GM23248 (cell line): ENCODE measurements at regions not wholly inside any gene's neighbourhood (a gene's known extent, or its start where the extent isn't known, plus 50 kb on each side); places are given as distances from the start of the nearest gene placed in this dataset.

Experiments used
- DNase-seq: peaks from one replicate; pipeline ENCODE4 v3.0.0-alpha.2; 2015
- H2AFZ ChIP-seq: fragments of 200-600 bp; sonication (generic); 2 replicates; pipeline ENCODE4 v1.6.1; 2016; ENCODE audit warnings: antibody characterized with exemption
- H3F3A ChIP-seq: fragments of 200-600 bp; sonication (generic); 2 replicates; pipeline ENCODE4 v1.6.1; 2016; ENCODE audit warnings: mild to moderate bottlenecking, antibody characterized with exemption, mixed run types; ENCODE audit not compliant: insufficient read depth
- H3K27ac ChIP-seq: fragments of 200-600 bp; sonication (generic); 2 replicates; pipeline ENCODE4 v1.5.1; 2016; ENCODE audit warnings: mild to moderate bottlenecking
- H3K27me3 ChIP-seq: fragments of 200-600 bp; sonication (generic); replicated peaks from 2 replicates; pipeline ENCODE4 v1.6.1; 2016; ENCODE audit warnings: mild to moderate bottlenecking; ENCODE audit not compliant: insufficient read depth
- H3K36me3 ChIP-seq: fragments of 200-600 bp; sonication (generic); 2 replicates; pipeline ENCODE4 v1.6.1; 2016; ENCODE audit warnings: low read depth, mild to moderate bottlenecking
- H3K4me1 ChIP-seq: fragments of 200-600 bp; sonication (generic); 2 replicates; pipeline ENCODE4 v1.6.1; 2016; ENCODE audit warnings: mild to moderate bottlenecking; ENCODE audit not compliant: insufficient read depth
- H3K4me2 ChIP-seq: fragments of 200-600 bp; sonication (generic); one replicate; pipeline ENCODE4 v1.6.1; 2016; ENCODE audit warnings: mild to moderate bottlenecking; ENCODE audit not compliant: unreplicated experiment
- H3K4me3 ChIP-seq: fragments of 200-600 bp; sonication (generic); 2 replicates; pipeline ENCODE4 v1.5.1; 2016; ENCODE audit warnings: mild to moderate bottlenecking
- H3K79me2 ChIP-seq: fragments of 200-600 bp; sonication (generic); 2 replicates; pipeline ENCODE4 v1.6.1; 2016; ENCODE audit warnings: mild to moderate bottlenecking; ENCODE audit not compliant: insufficient read depth
- H3K9ac ChIP-seq: fragments of 200-600 bp; sonication (generic); 2 replicates; pipeline ENCODE4 v1.6.1; 2016; ENCODE audit warnings: mild to moderate bottlenecking
- H3K9me2 ChIP-seq: fragments of 200-600 bp; sonication (generic); 2 replicates; pipeline ENCODE4 v1.6.1; 2016; ENCODE audit warnings: mixed run types, mild to moderate bottlenecking, moderate library complexity; ENCODE audit not compliant: insufficient read depth
- H3K9me3 ChIP-seq: fragments of 200-600 bp; sonication (generic); one replicate; pipeline ENCODE4 v1.6.1; 2017; ENCODE audit warnings: low read depth
- H4K20me1 ChIP-seq: fragments of 200-600 bp; sonication (generic); 2 replicates; pipeline ENCODE4 v1.6.0; 2016; ENCODE audit not compliant: insufficient read depth
- EZH2 ChIP-seq: fragments of 200-600 bp; sonication (generic); IDR thresholded peaks from 2 replicates; pipeline ENCODE4 v1.6.1; 2018; ENCODE audit warnings: antibody characterized with exemption, mild to moderate bottlenecking; ENCODE audit not compliant: insufficient read depth, poor library complexity, severe bottlenecking
- EZH2phosphoT487 ChIP-seq: fragments of 200-600 bp; sonication (generic); IDR thresholded peaks from 2 replicates; pipeline ENCODE4 v1.6.1; 2018; ENCODE audit warnings: antibody characterized with exemption, moderate library complexity, mild to moderate bottlenecking, low read depth; ENCODE audit not compliant: insufficient read depth
- WGBS, 2 experiments: methylation state at CpG; one replicate each; pipeline ENCODE4 v1.1.6; 2015 to 2017; ENCODE audit warnings: low lambda C conversion rate in 2 of 2, low coverage in 1 of 2; ENCODE audit errors: missing lambda C conversion rate in 2 of 2; 5-methylcytosine and 5-hydroxymethylcytosine counted together
- in situ Hi-C: fragments of 300-500 bp; cut with MboI; formaldehyde crosslinking; loops from 2 replicates; pipeline ENCODE4 v1.15.0; 2020

GRCh38 chr10:128661404-128662197 is 535.4 kb upstream of the MKI67 start:
- H3K9me3 ChIP-seq = peaks cover 3% of the 10 kb centered on the region
- H3K27ac ChIP-seq = no peak overlapping the region
- 53 to 67% methylated on average over 7 of the region's 7 CpGs for WGBS, 2 experiments
- in situ Hi-C loops = no loop called here
- H3K36me3 ChIP-seq = no peaks in the 10 kb centered on the region
- no peak overlapping the region for H3K4me2 ChIP-seq
- H3K79me2 ChIP-seq = no peaks in the 10 kb centered on the region
- H3K4me3 ChIP-seq = no peak overlapping the region
- no peak overlapping the region for H2AFZ ChIP-seq
- no peaks in the 10 kb centered on the region for H3K4me1 ChIP-seq
- H3K9ac ChIP-seq = no peak overlapping the region
- TF ChIP-seq EZH2phosphoT487 = no peak
- TF ChIP-seq EZH2 = no peak
- H3K9me2 ChIP-seq = no peaks in the 10 kb centered on the region
- no peak for DNase-seq
- H3F3A ChIP-seq = no peaks in the 10 kb centered on the region
- no peaks in the 10 kb centered on the region for H4K20me1 ChIP-seq
- no peaks in the 10 kb centered on the region for H3K27me3 ChIP-seq

GRCh38 chr10:128662520-128662919 is 536.3 kb upstream of the MKI67 start:
- WGBS, 2 experiments = 17 to 22% methylated on average over 3 of the region's 3 CpGs
- H3K4me2 ChIP-seq = no peak overlapping the region
- no peaks in the 10 kb centered on the region for H3K27me3 ChIP-seq
- in situ Hi-C loops = no loop called here
- TF ChIP-seq EZH2 (no peak), EZH2phosphoT487 (no peak)
- no peaks in the 10 kb centered on the region for H3K4me1 ChIP-seq
- no peaks in the 10 kb centered on the region for H3K9me2 ChIP-seq
- no peaks in the 10 kb centered on the region for H4K20me1 ChIP-seq
- H3K9me3 ChIP-seq = peaks cover 3% of the 10 kb centered on the region
- H3K36me3 ChIP-seq = no peaks in the 10 kb centered on the region
- H3K79me2 ChIP-seq = no peaks in the 10 kb centered on the region
- H3K27ac ChIP-seq = no peak overlapping the region
- H3F3A ChIP-seq = no peaks in the 10 kb centered on the region
- no peak for DNase-seq
- no peak overlapping the region for H2AFZ ChIP-seq
- no peak overlapping the region for H3K4me3 ChIP-seq
- no peak overlapping the region for H3K9ac ChIP-seq

- Histone ChIP-seq H3K4me2 (no peak overlapping the region), H3K79me2 (no peaks in the 10 kb centered on the region), H3K27me3 (no peaks in the 10 kb centered on the region), H4K20me1 (no peaks in the 10 kb centered on the region), H3K9me2 (no peaks in the 10 kb centered on the region), H3F3A (no peaks in the 10 kb centered on the region), H3K36me3 (no peaks in the 10 kb centered on the region), H3K4me3 (no peak overlapping the region), H2AFZ (no peak overlapping the region), H3K27ac (no peak overlapping the region), H3K9ac (no peak overlapping the region), H3K9me3 (peaks cover 3% of the 10 kb centered on the region), H3K4me1 (no peaks in the 10 kb centered on the region)
- in situ Hi-C loops = no loop called here
- DNase-seq = no peak
- 3 to 7% methylated on average over 3 of the region's 3 CpGs for WGBS, 2 experiments
- TF ChIP-seq EZH2 (no peak), EZH2phosphoT487 (no peak)
These were observed 538.5 kb upstream of the MKI67 start for GRCh38 chr10:128664729-128665128.

DNA sequence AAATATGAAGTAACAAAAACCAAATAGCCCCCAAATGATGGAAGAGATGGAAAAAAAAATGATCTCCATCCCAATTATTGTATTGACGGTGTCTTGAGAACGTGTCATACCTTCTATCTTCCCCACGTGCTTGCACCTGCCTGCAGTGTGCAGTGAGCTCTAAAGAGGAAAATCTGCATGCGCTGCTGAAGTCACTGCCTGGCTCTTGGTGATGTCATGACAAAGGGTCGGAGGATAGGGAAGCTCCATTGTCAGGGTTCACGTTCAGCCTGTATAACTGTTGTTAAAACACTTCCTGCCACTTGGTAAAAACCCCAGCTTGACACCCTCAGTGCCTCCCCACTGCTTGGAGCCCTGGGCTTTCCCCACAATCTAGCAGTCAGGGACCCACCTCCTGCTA is 549.2 kb upstream of the MKI67 start:
- Histone ChIP-seq H3K79me2 (no peaks in the 10 kb centered on the region), H2AFZ (no peak overlapping the region), H3K9ac (no peak overlapping the region), H3K9me2 (no peaks in the 10 kb centered on the region), H3K4me1 (no peaks in the 10 kb centered on the region), H3K36me3 (no peaks in the 10 kb centered on the region), H3K27ac (no peak overlapping the region), H3K4me2 (no peak overlapping the region), H3K4me3 (no peak overlapping the region), H3K9me3 (no peaks in the 10 kb centered on the region), H3F3A (no peaks in the 10 kb centered on the region), H4K20me1 (no peaks in the 10 kb centered on the region), H3K27me3 (no peaks in the 10 kb centered on the region)
- in situ Hi-C loops = no loop called here
- WGBS, 2 experiments = 47 to 53% methylated on average over 6 of the region's 6 CpGs
- no peak for TF ChIP-seq EZH2phosphoT487
- TF ChIP-seq EZH2 = no peak
- no peak for DNase-seq
